Body of pancreas (tissue), 4 donors: ENCODE measurements at regions not wholly inside any gene's neighbourhood (a gene's known extent, or its start where the extent isn't known, plus 50 kb on each side); places are given as distances from the start of the nearest gene placed in this dataset.

ENCODE experiments used
- POLR2A ChIP-seq, 3 donors: fragments of 450-650 bp; IDR thresholded peaks; one replicate each; pipeline ENCODE4 v1.6.1; 2016; ENCODE audit warnings: antibody characterized with exemption in 3 of 3, mild to moderate bottlenecking in 2 of 3
- TF ChIP-seq, protein P1 (sequence below), 7 experiments: fragments of 450-650 bp in 4 of 7; fragments of 200-600 bp in 3 of 7; sonication (generic) in 3 of 7; IDR thresholded peaks; one replicate each; pipeline ENCODE4 v1.5.1; 2016 to 2019; ENCODE audit warnings: antibody characterized with exemption in 7 of 7

DNA sequence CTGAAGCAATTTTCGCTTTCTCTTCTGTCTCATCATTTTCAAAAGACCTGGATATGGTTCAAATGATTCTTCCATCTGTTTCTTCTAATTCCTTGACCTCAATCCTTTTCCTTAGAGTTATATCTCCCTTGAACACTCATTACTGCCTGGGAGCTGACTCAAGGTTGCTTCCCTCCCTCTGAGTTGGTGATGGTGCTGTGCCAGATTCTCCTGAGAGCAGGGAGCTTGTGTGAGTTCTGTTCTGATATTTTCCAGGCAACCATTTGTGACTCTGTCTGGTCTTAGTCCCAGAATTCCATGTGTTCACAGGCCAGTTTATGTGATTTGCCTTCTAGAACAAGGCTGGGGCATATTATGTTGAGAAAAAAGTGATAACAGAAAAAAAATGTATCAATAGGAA lies 505.1 kb upstream of the SYT1 start:
- TF ChIP-seq, protein P1, sequence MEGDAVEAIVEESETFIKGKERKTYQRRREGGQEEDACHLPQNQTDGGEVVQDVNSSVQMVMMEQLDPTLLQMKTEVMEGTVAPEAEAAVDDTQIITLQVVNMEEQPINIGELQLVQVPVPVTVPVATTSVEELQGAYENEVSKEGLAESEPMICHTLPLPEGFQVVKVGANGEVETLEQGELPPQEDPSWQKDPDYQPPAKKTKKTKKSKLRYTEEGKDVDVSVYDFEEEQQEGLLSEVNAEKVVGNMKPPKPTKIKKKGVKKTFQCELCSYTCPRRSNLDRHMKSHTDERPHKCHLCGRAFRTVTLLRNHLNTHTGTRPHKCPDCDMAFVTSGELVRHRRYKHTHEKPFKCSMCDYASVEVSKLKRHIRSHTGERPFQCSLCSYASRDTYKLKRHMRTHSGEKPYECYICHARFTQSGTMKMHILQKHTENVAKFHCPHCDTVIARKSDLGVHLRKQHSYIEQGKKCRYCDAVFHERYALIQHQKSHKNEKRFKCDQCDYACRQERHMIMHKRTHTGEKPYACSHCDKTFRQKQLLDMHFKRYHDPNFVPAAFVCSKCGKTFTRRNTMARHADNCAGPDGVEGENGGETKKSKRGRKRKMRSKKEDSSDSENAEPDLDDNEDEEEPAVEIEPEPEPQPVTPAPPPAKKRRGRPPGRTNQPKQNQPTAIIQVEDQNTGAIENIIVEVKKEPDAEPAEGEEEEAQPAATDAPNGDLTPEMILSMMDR (IDR thresholded peaks at IDR 0.05) = no peak
- TF ChIP-seq POLR2A (IDR thresholded peaks at IDR 0.05) = no peak
